ENCODE measurements at regions not wholly inside any gene's neighbourhood (a gene's known extent, or its start where the extent isn't known, plus 50 kb on each side); places are given as distances from the start of the nearest gene placed in this dataset.
"Not testable (repeated sequence)": the region's sequence is repeated elsewhere in the genome, so short reads cannot be mapped to it uniquely, and the experiment has no call there.

DNA sequence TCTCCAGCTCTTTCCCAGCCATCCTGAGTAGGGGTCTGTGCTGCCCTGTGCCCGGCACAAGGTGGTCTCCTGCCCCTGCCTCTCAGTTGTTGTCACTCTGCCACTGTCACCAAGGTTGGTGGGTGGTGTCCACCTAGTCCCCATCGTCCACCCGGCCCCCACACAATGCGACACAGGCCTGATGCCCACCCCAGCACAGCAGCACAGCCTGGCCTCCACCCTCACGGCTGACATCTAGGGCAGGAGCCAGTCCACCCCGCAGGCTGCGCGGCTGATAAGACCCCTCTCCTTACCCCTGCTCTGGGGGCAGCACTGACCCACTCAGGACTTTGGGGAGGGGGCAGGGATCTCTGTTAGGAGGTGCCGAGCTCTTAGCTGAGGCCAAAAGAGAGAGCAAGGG, 198.3 kb downstream of the LIPI start:
- H3K36me3 Mint-ChIP-seq = no peaks in the 10 kb centered on the region
- H3K27ac Mint-ChIP-seq = no peak overlapping the region
- H3K4me1 Mint-ChIP-seq = no peaks in the 10 kb centered on the region
- no peak overlapping the region for H3K4me3 Mint-ChIP-seq
- no peaks in the 10 kb centered on the region for H3K27me3 Mint-ChIP-seq
- no peak for DNase-seq
- H3K9me3 Mint-ChIP-seq = no peaks in the 10 kb centered on the region

DNA sequence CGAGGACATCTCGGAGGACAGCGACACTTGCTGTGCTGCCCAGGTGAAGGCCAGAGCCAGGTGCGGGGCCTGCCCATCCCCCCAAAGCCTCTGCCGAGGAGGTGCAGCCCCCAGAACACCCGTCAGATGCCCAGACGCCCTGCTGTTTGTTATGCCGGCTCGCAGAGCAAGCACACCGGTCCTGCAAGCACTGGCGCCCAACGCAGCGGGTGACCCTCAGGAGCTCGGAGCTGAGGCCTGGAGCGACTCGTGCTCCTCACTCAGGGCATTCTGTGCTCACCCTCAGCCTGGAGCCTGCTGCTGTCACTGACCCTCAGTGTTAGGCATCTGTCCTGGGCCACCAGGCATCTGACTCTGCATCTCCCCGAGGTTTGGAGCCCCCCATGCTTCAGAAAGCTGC, 199.0 kb downstream of the LIPI start:
- not testable (repeated sequence) for H3K27me3 Mint-ChIP-seq, H3K27ac Mint-ChIP-seq, H3K4me1 Mint-ChIP-seq, H3K36me3 Mint-ChIP-seq, DNase-seq, H3K9me3 Mint-ChIP-seq, H3K4me3 Mint-ChIP-seq

DNA sequence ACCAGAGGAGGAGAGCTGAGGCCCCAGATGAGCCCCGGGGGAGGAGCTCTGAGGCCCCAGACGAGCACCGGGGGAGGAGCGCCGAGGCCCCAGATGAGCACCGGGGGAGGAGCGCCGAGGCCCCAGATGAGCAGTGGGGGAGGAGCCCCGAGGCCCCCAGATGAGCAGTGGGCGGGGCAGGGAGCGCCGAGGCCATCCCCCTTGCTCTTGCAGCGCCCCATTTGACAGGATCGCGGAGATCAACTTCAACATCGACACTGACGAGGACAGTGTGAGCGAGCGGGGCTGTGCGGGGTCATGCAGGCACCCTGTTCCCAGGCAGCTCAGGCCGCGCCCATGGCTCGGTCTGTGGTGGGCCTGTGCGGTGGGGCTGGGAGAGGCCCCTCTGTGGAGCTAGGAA, 199.6 kb downstream of the LIPI start:
- not testable (repeated sequence) for H3K27ac Mint-ChIP-seq, H3K4me1 Mint-ChIP-seq, DNase-seq, H3K36me3 Mint-ChIP-seq, H3K9me3 Mint-ChIP-seq, H3K27me3 Mint-ChIP-seq, H3K4me3 Mint-ChIP-seq

DNA sequence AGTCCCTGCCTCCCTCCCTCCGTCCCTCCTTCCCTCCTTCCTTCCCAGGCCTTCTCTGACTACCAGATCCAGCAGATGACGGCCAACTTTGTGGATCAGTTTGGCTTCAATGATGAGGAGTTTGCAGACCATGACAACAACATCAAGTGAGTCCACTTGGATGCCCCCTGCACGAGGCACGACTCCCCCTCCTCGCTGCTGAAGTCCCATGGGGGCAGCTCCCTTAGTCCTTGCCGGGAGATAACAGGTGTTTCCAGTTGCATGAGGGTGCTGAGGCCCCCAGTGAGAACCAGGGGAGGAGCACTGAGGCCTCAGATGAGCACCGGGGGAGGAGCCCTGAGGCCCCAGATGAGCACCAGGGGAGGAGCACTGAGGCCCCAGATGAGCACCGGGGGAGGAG, 200.0 kb downstream of the LIPI start:
- no peak for DNase-seq
- Mint-ChIP-seq H3K36me3 (no peaks in the 10 kb centered on the region), H3K4me3 (no peak overlapping the region), H3K27me3 (no peaks in the 10 kb centered on the region), H3K27ac (no peak overlapping the region), H3K4me1 (no peaks in the 10 kb centered on the region), H3K9me3 (no peaks in the 10 kb centered on the region)

DNA sequence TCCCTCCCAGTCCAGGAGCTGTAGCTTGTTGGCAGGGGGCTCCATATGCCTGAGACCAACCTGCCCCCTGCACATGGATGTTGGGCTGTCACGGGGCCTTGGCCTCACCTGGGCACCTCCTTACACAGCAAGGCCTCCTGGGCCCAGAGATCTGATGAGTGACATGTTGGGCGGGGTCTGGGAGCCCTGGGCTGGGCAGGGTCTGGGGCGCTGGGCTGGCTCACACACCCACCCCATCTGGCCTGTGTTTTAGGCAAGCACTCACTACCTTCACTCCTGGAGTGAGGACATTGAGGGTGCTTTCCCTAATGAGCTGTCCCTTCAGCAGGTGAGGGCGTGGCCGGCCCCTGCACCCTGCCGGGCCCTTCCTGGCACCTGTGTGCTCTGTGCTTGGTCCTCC, 200.8 kb downstream of the LIPI start:
- H3K4me3 Mint-ChIP-seq, H3K27me3 Mint-ChIP-seq, H3K9me3 Mint-ChIP-seq, H3K27ac Mint-ChIP-seq, H3K4me1 Mint-ChIP-seq, H3K36me3 Mint-ChIP-seq, DNase-seq: not testable (repeated sequence)

DNA sequence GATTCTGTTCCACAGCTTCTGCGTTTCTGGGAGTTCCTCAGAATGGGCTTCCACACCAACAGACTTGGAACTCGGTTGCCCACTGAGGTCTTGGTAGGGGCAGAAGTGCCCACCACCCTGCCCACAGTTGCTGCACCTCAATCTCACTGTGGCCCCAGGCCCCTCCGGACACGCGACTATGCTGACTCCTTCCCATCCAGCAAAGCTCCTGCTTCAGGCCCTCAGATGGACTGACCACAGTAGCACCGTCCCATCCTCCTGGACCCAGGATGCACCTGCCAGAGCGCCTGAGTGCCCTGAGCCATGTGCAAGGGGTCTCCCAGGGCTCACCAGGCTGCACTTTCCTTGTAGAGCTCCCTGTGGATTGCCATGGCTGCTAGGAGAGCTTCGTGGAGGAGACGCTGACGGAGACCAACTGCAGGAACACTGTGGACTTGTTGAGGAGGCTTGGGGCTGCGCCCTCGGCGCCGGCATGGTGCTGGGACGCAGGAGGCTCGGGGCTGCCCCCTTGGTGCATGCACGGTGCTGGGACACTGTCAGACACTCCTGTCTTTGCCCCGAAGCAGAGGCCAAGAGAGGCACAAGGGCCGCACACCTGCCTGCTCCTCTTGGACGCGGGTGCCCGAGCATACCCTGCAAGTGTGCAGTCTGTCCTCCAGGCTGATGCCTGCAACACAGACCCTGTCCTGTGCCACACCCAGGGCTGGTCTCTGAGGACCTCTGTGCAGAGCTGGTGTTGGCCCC, 201.3 kb downstream of the LIPI start:
- H3K36me3 Mint-ChIP-seq, H3K4me3 Mint-ChIP-seq, H3K9me3 Mint-ChIP-seq: not testable (repeated sequence)

DNA sequence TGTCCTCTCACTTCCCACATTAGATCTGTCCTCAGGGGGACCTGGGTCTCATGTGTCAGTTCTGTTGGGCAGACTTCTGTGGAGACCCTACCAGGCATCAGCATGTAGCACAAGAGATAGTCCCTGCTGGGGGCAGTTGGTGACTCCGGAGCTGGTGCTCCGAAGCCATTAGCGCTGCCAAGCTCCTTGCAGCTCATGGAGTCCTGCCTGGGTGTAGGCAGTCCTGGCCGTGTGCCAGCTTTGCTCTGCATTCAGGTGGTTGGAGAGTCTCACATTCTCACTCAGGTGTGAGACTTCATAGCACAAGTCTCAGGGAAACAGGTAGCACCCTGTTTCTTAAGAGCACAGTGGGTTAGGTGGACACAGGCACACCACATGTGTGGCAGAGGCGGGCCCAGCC, 202.3 kb downstream of the LIPI start:
- H3K4me1 Mint-ChIP-seq, H3K9me3 Mint-ChIP-seq, H3K27ac Mint-ChIP-seq, H3K4me3 Mint-ChIP-seq, H3K27me3 Mint-ChIP-seq, H3K36me3 Mint-ChIP-seq, DNase-seq: not testable (repeated sequence)

More for the DNA sequence above, 201.3 kb downstream of the LIPI start:
- H3K27me3 Mint-ChIP-seq, H3K27ac Mint-ChIP-seq, DNase-seq, H3K4me1 Mint-ChIP-seq: not testable (repeated sequence)

DNA sequence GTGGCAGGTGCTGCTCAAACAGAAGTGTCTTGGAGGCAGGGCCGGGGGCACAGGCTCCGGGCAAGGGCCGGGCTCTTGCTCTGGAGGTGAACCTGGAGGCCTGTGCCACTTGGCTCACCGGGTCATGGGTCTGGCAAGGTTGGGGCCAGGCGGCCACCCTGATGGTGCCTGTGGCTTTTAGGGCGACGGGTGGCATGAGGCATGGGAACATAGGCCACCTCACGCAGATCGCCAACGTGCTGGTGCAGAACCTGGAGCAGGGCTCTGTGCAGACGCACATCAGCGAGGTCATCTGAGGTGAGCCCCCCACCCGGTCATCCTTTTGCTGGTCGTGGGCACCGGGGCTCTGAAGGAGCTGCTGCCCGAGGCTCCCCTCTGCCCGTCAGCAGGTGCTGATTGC, 202.7 kb downstream of the LIPI start:
- H3K9me3 Mint-ChIP-seq, H3K27me3 Mint-ChIP-seq, H3K36me3 Mint-ChIP-seq, H3K4me1 Mint-ChIP-seq, H3K27ac Mint-ChIP-seq, H3K4me3 Mint-ChIP-seq, DNase-seq: not testable (repeated sequence)

DNA sequence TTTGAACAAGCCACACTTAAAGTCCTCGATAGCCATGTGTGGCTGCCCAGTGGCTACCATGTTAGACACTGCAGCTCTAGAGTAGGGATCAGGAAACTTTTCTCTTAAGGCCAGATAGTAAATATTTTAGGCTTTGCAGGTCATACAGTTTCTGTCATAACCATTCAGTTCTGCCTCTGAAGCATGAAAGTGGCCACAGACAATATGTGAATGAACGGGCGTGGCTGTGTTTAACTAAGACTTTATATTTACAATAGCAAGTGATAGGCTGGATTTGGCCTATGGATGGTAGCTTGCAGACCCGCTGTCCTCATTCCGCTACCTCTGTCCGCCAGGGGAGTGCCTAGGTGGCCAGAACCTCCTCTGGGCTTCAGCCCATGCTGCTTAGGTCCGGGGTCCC, 204.6 kb downstream of the LIPI start:
- H3K4me3 Mint-ChIP-seq, H3K27me3 Mint-ChIP-seq, H3K27ac Mint-ChIP-seq, H3K9me3 Mint-ChIP-seq, H3K4me1 Mint-ChIP-seq, DNase-seq, H3K36me3 Mint-ChIP-seq: not testable (repeated sequence)

DNA sequence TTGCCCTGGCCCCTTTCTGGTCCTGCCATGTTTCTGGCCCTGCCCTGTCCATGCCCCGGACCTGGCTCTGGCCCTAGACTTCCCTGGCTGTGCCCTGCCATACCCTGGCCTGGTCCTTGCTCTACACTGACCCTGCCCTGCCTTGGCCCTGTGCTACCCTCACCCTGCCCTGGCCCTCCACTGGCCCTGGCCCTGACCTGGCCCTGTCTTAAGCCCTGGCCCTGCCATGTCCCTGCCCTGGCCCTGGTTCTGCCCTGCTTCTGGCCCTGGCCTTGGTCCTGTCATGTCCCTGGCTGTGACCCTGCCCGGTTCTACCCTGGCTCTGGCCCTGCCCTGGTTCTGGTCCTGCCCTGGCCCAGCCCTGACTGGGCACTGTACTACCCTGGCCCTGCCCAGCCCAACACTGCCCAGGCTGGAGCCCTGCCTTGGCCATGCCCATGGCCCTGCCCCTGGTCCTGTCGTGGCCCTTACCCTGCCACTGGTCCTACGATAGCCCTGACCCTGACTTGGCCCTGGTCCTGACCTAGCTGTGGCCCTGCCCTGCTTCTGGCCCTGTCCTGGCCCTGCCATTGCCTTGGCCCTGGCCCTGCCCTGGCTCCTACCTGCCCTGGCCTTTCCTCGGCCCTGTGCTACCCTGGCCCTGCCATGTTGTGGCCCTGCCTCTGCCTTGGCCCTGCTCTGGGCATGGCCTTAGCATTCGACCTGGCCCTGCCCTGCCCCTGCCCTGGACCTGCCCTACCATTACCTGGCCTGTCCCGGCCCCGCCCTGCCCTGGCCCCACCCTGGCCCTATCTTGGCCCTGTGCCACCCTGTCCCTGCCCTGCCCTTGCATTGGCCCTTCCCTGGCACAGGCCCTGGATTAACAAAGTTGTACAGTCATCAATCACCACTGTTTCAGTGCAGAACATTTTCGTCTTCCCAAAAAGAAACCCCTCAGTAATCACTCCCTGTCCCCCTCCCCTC, 223.5 kb downstream of the LIPI start:
- not testable (repeated sequence) for H3K4me1 Mint-ChIP-seq, H3K9me3 Mint-ChIP-seq, H3K27ac Mint-ChIP-seq, H3K27me3 Mint-ChIP-seq, H3K36me3 Mint-ChIP-seq, H3K4me3 Mint-ChIP-seq, DNase-seq

DNA sequence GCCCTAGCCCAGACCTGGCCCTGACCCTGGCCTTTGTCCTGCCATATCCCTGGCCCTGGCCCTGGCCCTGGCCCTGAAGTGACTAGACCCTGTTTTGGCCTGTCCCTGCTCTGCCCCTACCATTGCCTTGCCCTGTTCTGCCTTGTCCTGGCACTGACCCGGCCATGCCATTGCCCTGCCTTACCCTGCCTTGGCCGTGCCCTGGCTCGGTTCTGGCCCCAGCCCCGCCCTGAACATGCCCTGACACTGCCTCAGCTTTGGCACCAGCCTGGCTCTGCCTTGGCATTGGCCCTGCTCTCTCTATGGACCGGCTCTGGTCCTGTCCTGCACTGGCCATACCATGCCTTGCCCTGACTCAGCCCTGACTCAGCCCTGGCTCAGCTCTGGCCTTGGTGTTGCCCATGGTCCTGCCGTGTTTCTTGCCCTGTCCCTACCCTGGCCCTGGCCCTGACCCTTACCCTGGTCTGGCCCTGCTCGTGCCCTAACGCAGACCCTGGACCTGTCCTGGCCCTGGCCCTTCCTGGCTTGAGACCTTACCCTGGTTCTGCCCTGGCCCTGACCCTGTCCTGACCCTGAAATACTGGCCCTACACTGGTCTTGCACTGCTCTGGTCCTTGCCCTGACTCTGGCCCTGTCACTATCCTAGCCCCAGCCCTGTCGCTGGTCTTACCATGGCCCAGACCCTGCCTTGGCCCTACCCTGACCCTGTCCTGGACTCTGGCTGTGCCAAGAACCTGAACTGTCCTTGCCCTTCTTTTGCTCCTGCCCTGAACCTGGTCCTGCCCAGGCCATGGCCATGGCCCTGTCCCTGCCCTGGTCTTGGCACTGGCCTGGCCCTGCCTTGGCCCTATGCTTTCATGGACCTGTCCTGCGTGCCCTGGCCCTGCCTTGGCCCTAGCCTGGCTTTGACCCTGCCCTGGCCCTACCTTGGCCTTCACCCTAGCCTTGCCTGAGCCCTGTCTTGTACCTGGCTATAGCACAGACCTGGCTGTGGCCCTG, 224.6 kb downstream of the LIPI start:
- not testable (repeated sequence) for H3K4me1 Mint-ChIP-seq, H3K27ac Mint-ChIP-seq

DNA sequence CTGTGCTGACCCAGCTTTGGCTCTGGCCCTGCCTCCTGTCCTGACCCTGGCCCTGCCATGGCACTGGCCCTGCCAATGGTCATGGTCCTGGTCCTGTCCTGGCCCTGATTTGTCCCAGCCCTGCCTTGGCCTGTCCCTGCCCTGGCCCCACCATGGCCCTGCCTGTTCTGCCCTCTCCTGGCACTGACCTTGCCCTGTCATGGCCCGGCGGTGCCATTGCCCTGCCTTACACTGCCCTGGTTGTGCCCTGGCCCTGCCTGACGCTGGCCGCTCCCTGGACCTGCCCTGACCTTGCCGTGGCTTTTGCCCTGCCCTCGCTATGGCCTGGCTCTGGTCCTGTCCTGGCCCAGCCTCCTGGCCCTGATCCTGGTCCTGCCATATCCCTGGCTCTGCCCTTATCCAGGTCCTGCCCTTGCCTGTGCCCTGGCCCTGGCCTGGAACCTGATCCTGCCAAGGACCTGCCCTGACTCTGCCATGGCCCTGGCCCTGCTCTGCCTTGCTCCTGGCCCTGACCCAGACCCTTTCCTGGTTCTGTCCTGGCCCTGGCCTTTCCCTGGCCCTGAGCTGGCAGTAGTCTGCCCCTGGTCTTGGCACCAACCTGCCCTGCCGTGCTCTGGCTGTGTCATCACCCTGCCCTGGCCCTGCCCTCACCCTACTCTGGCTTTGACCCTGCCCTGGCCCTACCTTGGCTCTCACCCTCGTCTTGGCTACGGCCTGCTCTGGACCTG, 225.5 kb downstream of the LIPI start:
- not testable (repeated sequence) for H3K27me3 Mint-ChIP-seq, H3K4me1 Mint-ChIP-seq, H3K36me3 Mint-ChIP-seq, DNase-seq, H3K9me3 Mint-ChIP-seq, H3K27ac Mint-ChIP-seq, H3K4me3 Mint-ChIP-seq

More for the DNA sequence above, 224.6 kb downstream of the LIPI start:
- not testable (repeated sequence) for H3K4me3 Mint-ChIP-seq, H3K27me3 Mint-ChIP-seq, H3K36me3 Mint-ChIP-seq, DNase-seq, H3K9me3 Mint-ChIP-seq

DNA sequence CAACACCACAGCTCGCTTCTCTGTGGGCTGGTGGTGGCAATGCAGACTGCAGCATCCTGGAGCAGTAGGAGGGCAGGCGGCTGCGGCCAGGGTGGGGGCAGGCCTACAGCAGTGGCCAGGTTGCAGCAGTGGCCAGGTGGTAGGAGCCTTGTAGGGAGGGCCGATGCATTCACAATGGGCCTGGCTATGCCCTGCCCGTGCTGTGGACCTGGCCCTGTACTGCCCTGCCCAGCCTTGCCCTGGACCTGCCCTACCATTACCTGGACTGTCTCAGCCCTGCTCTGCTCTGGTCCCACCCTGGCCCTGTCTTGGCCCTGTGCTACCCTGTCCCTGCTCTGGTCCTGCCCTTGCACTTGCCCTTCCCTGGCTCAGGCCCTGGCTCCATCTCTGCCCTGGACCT, 226.0 kb downstream of the LIPI start:
- H3K4me1 Mint-ChIP-seq, DNase-seq, H3K4me3 Mint-ChIP-seq, H3K27me3 Mint-ChIP-seq, H3K27ac Mint-ChIP-seq, H3K36me3 Mint-ChIP-seq, H3K9me3 Mint-ChIP-seq: not testable (repeated sequence)

DNA sequence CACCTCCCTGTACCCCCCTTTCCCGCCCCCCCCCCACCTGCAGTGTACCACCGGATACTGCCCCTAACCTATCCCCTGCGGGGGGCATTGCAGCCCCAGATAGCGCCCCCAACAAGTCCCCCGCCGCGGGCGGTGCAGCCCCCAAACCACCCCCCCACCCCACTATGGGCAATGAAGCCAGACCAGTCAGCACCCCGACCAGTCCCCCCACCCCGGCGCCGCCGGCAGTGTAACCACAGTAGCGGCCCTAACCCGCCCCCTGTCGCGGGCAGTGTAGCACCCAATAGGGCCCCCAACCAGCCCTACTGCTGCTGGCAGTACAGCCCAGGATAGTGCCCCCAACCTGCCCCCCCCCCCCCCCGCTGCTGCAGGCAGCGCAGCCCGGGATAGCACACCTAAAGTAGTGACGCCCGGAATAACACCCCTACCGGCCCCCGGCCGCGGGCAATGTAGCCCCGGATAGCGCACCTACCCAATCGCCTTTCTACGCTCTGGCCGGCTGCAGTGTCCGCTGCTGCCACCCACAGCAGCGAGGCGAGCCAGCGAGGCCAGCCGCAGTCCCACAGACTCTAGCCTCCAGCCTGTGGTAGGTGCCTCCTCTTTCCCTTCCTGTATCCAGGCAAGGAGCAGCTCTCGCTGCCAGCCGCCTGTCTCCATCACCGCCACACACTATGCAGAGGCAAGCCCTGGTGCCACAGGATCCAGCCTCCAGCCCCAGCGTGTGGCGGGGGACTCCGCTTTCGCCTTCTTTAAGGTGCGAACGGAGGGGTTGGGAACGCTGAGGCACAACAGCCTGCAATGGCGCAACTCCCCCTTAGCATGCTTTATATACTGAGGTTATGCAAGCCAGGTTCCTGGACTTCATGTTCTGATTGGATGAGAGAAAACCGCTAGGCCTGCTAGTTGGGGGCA, 229.3 kb downstream of the LIPI start:
- H3K27me3 Mint-ChIP-seq, H3K4me3 Mint-ChIP-seq, DNase-seq, H3K27ac Mint-ChIP-seq, H3K36me3 Mint-ChIP-seq, H3K4me1 Mint-ChIP-seq, H3K9me3 Mint-ChIP-seq: not testable (repeated sequence)
